HG03045 (cell line): ENCODE measurements at regions not wholly inside any gene's neighbourhood (a gene's known extent, or its start where the extent isn't known, plus 50 kb on each side); places are given as distances from the start of the nearest gene placed in this dataset.

Experiments used
- ATAC-seq: cut with Tn5 transposase; IDR thresholded peaks from one replicate; pipeline ENCODE4 v1.9.1; 2021; ENCODE audit warnings: mild to moderate bottlenecking, moderate library complexity; ENCODE audit not compliant: unreplicated experiment

DNA sequence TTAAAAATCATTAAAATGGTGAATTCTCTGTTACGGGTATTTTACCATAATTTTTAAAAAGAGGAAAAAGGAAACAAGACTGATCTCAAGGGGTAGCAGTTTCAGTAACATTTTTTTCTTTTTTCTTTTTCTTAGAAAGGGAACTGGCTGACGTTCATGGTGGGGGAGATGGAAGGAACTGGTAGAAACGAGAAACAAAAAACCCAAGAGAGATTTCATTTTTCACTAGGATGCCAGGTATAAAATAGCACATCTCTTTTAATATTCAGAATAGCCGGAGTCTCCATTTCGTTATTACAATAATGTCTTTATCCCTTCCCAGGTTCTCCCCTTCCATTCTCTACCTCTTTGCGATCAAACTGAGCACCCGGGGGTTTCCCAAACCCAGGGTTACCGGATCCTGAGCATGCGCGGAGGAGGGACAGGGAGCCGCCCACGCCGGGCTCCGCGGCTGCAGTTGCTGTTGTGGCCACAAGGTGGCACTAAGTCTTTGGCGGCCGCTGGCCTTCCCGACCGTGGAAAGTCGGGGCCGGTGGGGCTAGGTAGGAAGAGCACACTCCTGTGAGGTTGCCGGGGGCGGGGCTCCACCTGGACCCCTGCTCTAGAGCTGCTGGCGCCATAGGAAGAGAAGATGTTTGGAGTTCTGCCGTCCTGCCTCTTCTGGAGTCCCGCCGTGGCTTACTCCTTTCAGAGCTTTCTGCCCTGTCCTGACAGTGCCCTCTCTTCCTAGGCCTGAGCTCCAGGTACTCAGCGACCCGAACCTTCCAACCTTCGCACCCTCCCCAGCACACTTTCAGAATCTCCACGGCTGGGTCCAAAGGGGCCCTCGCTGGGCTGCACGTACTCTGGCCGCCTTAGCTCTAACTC, 146.8 kb downstream of the SH3BGRL2 start:
- peak; percentile 89 for ATAC-seq

DNA sequence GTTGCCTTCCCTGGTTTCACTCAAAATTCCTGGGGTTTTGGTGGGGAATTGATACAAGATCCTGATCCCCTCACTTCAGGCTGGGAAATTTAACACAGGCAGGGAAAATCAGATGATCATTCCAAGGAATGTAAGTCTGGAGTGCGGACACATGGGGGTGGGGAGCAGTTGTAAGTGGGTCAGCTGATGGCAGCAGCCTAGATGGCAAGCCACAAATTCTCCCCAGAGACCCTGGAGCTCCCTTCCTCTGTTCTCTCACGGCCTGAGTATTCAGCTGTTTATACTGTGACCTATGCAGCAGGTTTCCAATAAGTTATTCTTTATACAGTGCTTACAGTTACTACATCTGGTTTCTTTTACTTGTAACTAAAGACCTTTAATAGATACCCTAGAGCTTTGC, 144.9 kb downstream of the SH3BGRL2 start:
- no peak for ATAC-seq

DNA sequence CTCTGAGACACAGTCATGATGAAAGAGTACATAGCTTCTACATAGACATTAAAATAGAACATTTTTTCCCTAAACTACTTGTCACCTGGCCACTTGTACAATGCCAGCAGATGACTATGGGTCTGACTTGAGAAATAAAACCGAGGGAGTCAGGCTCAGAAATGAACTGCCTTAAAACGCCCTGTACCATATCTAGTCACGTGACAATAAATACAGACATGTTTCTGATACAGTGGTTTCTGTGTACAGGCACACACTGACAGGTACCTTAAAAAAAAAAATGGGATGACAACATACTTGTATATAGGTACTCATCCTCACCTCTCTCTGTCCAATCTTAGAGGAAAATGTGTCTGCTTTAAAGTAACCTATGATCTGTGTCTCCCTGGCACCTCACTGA, 144.1 kb downstream of the SH3BGRL2 start:
- ATAC-seq = no peak

DNA sequence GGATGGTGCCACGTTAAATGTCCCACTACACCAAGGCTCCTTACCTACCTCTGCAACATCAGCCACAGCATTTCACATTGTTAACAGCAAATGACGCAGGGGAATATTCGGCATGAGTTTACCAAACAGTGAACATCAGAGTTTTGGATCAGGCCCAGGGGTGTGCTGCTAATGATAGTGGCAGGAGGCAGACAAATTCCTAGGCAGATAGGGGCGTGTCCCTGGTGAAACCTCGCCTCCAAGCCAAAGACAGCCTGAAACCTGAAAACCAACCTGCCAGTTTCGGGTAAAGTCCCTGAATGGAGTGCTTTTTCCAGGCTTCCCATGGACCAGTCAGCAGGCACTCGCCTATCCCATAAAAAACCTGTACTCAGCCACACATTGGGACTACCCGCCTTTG, 133.6 kb downstream of the SH3BGRL2 start:
- ATAC-seq = no peak

DNA sequence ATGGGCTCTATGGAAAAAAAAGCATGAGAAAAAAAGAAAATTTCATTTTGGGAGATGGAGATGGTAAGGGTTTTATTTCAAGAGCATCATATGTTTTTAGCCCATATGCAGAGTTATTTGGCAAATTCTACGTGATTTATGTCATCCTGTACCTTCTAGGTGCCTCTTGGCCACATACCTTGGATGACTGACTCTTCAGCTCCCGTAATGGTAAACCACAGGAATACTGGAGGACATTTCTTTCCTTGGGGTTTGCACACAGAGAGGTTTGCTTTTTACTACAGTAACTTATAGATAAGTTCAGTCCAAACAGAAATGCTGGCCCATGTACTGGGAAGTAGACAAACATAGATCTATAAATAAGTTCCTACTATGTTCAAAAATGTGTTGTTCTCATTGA, 132.2 kb downstream of the SH3BGRL2 start:
- ATAC-seq = no peak

GRCh38 chr6:79762370-79762769, 131.2 kb downstream of the SH3BGRL2 start:
- no peak for ATAC-seq

GRCh38 chr6:79756496-79756895, 125.4 kb downstream of the SH3BGRL2 start:
- ATAC-seq = no peak

DNA sequence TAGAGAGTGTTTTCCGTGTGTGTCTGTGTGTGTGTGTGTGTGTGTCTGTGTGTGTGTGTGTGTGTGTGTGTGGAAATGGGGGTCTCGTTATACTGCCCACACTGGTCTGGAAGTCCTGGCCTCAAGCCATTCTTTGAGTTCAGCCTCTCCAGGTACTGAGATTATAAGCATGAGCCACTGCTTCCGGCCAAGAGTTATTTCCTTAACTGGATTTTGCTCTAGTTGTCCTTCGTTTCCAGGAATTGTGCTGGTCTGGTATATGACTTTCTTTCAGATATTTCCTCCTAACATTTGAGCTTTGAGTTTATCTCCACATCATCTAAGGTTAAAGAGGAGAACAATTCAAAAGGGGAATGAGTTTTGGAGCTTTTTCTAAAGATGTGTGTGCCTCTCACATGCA, 124.8 kb downstream of the SH3BGRL2 start:
- ATAC-seq = no peak
